GM23338 (cell line): ENCODE measurements at regions not wholly inside any gene's neighbourhood (a gene's known extent, or its start where the extent isn't known, plus 50 kb on each side); places are given as distances from the start of the nearest gene placed in this dataset.

Experiments
- ATAC-seq: fragments of 200-7000 bp; cut with Tn5 transposase; 3 replicates; pipeline ENCODE4 v1.9.1; 2020
- DNase-seq: peaks from one replicate; pipeline ENCODE4 v3.0.0-alpha.2; 2015; ENCODE audit warnings: low spot score
- H2AFZ ChIP-seq: fragments of 200-600 bp; sonication (generic); 2 replicates; pipeline ENCODE4 v1.8.0; 2016; ENCODE audit warnings: antibody characterized with exemption, mild to moderate bottlenecking, moderate library complexity
- H3F3A ChIP-seq: fragments of 200-600 bp; sonication (generic); replicated peaks from 2 replicates; pipeline ENCODE4 v1.8.0; 2017; ENCODE audit warnings: antibody characterized with exemption, mixed run types, low read depth
- H3K27ac ChIP-seq: fragments of 200-600 bp; sonication (generic); 2 replicates; pipeline ENCODE4 v1.6.1; 2016; ENCODE audit warnings: low read depth
- H3K27me3 ChIP-seq: fragments of 200-600 bp; sonication (generic); 2 replicates; pipeline ENCODE4 v1.8.0; 2016; ENCODE audit warnings: mild to moderate bottlenecking, mixed run types, moderate library complexity; ENCODE audit not compliant: insufficient read depth
- H3K36me3 ChIP-seq: fragments of 200-600 bp; sonication (generic); 2 replicates; pipeline ENCODE4 v1.8.0; 2016; ENCODE audit warnings: mild to moderate bottlenecking; ENCODE audit not compliant: insufficient read depth
- H3K4me1 ChIP-seq: fragments of 200-600 bp; sonication (generic); 2 replicates; pipeline ENCODE4 v1.8.0; 2016; ENCODE audit warnings: mild to moderate bottlenecking, moderate library complexity; ENCODE audit not compliant: insufficient read depth
- H3K4me2 ChIP-seq: fragments of 200-600 bp; sonication (generic); 2 replicates; pipeline ENCODE4 v1.7.1; 2017; ENCODE audit warnings: mixed run types
- H3K4me3 ChIP-seq: fragments of 200-600 bp; sonication (generic); 2 replicates; pipeline ENCODE4 v1.6.1; 2016; ENCODE audit warnings: mixed run types
- H3K79me2 ChIP-seq: fragments of 200-600 bp; sonication (generic); replicated peaks from 2 replicates; pipeline ENCODE4 v1.8.0; 2017; ENCODE audit warnings: mild to moderate bottlenecking; ENCODE audit not compliant: insufficient read depth
- H3K9me2 ChIP-seq: fragments of 200-600 bp; sonication (generic); 2 replicates; pipeline ENCODE4 v1.8.0; 2017; ENCODE audit not compliant: insufficient read depth
- H4K20me1 ChIP-seq: fragments of 200-600 bp; sonication (generic); replicated peaks from 2 replicates; pipeline ENCODE4 v1.8.0; 2017; ENCODE audit warnings: mild to moderate bottlenecking; ENCODE audit not compliant: insufficient read depth
- H3K27ac Mint-ChIP-seq: 2 replicates; pipeline ENCODE4 v1.8.0; 2020; ENCODE audit warnings: inconsistent platforms, mild to moderate bottlenecking, moderate library complexity, mixed read lengths
- H3K27me3 Mint-ChIP-seq: 3 replicates; pipeline ENCODE4 v1.8.0; 2022; ENCODE audit warnings: low read depth, mild to moderate bottlenecking, moderate library complexity, mixed read lengths, inconsistent platforms; ENCODE audit not compliant: insufficient read depth, poor library complexity
- H3K36me3 Mint-ChIP-seq: 3 replicates; pipeline ENCODE4 v1.8.0; 2021; ENCODE audit warnings: low read depth, mild to moderate bottlenecking, inconsistent platforms, moderate library complexity, mixed read lengths
- H3K4me1 Mint-ChIP-seq: 3 replicates; pipeline ENCODE4 v1.8.0; 2020; ENCODE audit warnings: mild to moderate bottlenecking, inconsistent platforms, mixed read lengths
- H3K4me3 Mint-ChIP-seq: 3 replicates; pipeline ENCODE4 v1.8.0; 2021; ENCODE audit warnings: moderate library complexity, mild to moderate bottlenecking, inconsistent platforms, mixed read lengths
- H3K9me3 Mint-ChIP-seq: 3 replicates; pipeline ENCODE4 v1.8.0; 2020; ENCODE audit warnings: moderate library complexity, mild to moderate bottlenecking, inconsistent platforms, mixed read lengths
- CREB1 ChIP-seq: fragments of 250-450 bp; sonication (Bioruptor Pico); IDR thresholded peaks from 2 replicates; pipeline ENCODE4 v1.5.0; 2020; ENCODE audit warnings: low read depth, mild to moderate bottlenecking, moderate library complexity
- EZH2phosphoT487 ChIP-seq: fragments of 200-600 bp; sonication (generic); IDR thresholded peaks from one replicate; pipeline ENCODE4 v1.8.1; 2018; ENCODE audit warnings: antibody characterized with exemption; ENCODE audit not compliant: unreplicated experiment
- STAT1 ChIP-seq: IDR thresholded peaks from one replicate; pipeline ENCODE4 v1.6.1; 2016; ENCODE audit warnings: antibody characterized with exemption; ENCODE audit not compliant: unreplicated experiment
- ZNF462 ChIP-seq: fragments of 250-450 bp; sonication (Bioruptor Pico); IDR thresholded peaks from 2 replicates; pipeline ENCODE4 v1.5.0; 2020; ENCODE audit warnings: mild to moderate bottlenecking, moderate library complexity
- TF ChIP-seq, protein P1 (sequence below): IDR thresholded peaks from one replicate; pipeline ENCODE4 v1.6.1; 2018; ENCODE audit warnings: antibody characterized with exemption; ENCODE audit not compliant: unreplicated experiment
- TF ChIP-seq, protein P2 (sequence below), 2 experiments: fragments of 200-600 bp in 1 of 2; sonication (generic) in 1 of 2; conservative IDR thresholded peaks; 2 replicates each; pipeline versions ENCODE4 v1.5.1 to v1.6.1; 2016 to 2017; ENCODE audit warnings: antibody characterized with exemption in 2 of 2, low read depth in 2 of 2, mild to moderate bottlenecking in 2 of 2, moderate library complexity in 1 of 2
- TF ChIP-seq, protein P3 (sequence below): IDR thresholded peaks from 2 replicates; pipeline ENCODE4 v1.6.1; 2016; ENCODE audit warnings: antibody characterized with exemption

DNA sequence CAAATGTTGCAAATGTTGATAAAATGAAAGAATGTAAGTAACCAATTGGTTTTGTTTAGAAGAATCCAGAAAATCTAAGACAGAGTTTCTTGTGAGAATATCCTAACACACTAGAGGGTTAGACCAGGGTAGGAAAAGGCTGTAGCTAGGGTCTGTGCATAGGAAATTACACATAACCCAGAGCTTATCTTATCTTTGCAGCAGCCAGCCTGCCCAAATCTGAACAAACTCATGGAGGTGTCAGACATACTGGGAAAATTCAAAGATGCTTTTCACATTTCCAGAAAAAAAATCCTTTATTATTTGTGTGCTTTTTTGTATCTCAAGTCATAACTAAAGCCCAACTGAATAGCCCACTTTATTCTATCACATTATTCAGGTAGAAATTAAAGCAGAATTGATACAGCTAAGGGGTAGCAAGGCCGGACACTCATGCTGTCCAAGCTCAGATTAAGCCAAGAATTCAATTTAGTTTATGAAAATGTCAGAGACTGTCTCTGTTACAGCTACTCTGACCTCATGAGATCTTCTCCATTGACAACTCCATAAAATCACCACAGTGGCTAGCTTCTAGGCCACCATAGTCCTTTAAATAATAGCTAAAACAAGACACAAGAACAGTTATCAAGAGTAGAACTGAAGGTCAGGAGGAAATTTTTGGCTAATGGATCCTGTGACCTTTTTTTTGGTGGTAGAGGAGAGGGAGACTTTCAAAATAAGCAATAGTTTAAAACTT, 169.6 kb upstream of the RASSF8 start (continued):
- TF ChIP-seq, protein P1, sequence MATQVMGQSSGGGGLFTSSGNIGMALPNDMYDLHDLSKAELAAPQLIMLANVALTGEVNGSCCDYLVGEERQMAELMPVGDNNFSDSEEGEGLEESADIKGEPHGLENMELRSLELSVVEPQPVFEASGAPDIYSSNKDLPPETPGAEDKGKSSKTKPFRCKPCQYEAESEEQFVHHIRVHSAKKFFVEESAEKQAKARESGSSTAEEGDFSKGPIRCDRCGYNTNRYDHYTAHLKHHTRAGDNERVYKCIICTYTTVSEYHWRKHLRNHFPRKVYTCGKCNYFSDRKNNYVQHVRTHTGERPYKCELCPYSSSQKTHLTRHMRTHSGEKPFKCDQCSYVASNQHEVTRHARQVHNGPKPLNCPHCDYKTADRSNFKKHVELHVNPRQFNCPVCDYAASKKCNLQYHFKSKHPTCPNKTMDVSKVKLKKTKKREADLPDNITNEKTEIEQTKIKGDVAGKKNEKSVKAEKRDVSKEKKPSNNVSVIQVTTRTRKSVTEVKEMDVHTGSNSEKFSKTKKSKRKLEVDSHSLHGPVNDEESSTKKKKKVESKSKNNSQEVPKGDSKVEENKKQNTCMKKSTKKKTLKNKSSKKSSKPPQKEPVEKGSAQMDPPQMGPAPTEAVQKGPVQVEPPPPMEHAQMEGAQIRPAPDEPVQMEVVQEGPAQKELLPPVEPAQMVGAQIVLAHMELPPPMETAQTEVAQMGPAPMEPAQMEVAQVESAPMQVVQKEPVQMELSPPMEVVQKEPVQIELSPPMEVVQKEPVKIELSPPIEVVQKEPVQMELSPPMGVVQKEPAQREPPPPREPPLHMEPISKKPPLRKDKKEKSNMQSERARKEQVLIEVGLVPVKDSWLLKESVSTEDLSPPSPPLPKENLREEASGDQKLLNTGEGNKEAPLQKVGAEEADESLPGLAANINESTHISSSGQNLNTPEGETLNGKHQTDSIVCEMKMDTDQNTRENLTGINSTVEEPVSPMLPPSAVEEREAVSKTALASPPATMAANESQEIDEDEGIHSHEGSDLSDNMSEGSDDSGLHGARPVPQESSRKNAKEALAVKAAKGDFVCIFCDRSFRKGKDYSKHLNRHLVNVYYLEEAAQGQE = no peak
- no peak for TF ChIP-seq EZH2phosphoT487

DNA sequence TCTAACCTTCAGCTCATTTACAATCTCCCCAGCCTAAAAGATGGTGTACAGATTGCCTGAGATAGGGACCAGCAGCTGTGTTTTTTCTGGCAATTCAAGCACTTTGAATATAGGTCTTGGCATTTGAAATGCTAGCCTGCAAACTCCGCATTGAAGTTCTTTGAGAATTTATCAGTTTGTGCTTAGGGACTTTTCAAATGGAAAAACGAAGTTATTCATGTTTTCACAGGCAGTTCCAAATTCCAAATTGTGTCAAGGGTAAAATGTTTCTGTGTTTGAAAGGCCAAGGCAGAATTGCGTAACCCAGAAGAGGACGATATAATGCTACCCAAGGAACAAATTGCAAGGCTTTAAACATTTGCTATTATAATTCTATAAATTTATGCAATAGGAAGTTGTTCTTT, 168.9 kb upstream of the RASSF8 start:
- H3K27me3 ChIP-seq = no peaks in the 10 kb centered on the region
- no peaks in the 10 kb centered on the region for H3K9me3 Mint-ChIP-seq
- DNase-seq (no peak), ATAC-seq (no peak)
- no peak overlapping the region for H3K4me3 Mint-ChIP-seq
- peak overlapping the region; percentile 12; the same call in 1 of the 2 replicates for H3K4me2 ChIP-seq
- no peaks in the 10 kb centered on the region for H3K9me2 ChIP-seq
- no peak overlapping the region for H3K27ac ChIP-seq
- no peaks in the 10 kb centered on the region for H3K36me3 Mint-ChIP-seq
- no peaks in the 10 kb centered on the region for H3K36me3 ChIP-seq
- no peak overlapping the region for H3K4me3 ChIP-seq
- H3K27ac Mint-ChIP-seq = no peak overlapping the region
- H4K20me1 ChIP-seq = no peaks in the 10 kb centered on the region
- no peaks in the 10 kb centered on the region for H3K79me2 ChIP-seq
- no peaks in the 10 kb centered on the region for H3F3A ChIP-seq
- H3K4me1 Mint-ChIP-seq = peaks cover 13% of the 10 kb centered on the region; the same call in 2 of the 3 replicates
- H3K27me3 Mint-ChIP-seq = no peaks in the 10 kb centered on the region
- peaks cover 16% of the 10 kb centered on the region; the same call in 1 of the 2 replicates for H3K4me1 ChIP-seq
- H2AFZ ChIP-seq = no peak overlapping the region
- TF ChIP-seq STAT1 = no peak
- TF ChIP-seq, protein P1 = no peak
- TF ChIP-seq ZNF462 (CRISPR knock-in tag) = no peak
- TF ChIP-seq, protein P2, sequence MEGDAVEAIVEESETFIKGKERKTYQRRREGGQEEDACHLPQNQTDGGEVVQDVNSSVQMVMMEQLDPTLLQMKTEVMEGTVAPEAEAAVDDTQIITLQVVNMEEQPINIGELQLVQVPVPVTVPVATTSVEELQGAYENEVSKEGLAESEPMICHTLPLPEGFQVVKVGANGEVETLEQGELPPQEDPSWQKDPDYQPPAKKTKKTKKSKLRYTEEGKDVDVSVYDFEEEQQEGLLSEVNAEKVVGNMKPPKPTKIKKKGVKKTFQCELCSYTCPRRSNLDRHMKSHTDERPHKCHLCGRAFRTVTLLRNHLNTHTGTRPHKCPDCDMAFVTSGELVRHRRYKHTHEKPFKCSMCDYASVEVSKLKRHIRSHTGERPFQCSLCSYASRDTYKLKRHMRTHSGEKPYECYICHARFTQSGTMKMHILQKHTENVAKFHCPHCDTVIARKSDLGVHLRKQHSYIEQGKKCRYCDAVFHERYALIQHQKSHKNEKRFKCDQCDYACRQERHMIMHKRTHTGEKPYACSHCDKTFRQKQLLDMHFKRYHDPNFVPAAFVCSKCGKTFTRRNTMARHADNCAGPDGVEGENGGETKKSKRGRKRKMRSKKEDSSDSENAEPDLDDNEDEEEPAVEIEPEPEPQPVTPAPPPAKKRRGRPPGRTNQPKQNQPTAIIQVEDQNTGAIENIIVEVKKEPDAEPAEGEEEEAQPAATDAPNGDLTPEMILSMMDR (conservative IDR thresholded peaks at IDR 0.05; ENCODE audit: low read depth in 2 of 2) = no peak
- no peak for TF ChIP-seq CREB1 (CRISPR knock-in tag)
- TF ChIP-seq, protein P3, sequence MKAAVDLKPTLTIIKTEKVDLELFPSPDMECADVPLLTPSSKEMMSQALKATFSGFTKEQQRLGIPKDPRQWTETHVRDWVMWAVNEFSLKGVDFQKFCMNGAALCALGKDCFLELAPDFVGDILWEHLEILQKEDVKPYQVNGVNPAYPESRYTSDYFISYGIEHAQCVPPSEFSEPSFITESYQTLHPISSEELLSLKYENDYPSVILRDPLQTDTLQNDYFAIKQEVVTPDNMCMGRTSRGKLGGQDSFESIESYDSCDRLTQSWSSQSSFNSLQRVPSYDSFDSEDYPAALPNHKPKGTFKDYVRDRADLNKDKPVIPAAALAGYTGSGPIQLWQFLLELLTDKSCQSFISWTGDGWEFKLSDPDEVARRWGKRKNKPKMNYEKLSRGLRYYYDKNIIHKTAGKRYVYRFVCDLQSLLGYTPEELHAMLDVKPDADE = no peak
